MM.1S (cell line): ENCODE measurements at regions not wholly inside any gene's neighbourhood (a gene's known extent, or its start where the extent isn't known, plus 50 kb on each side); places are given as distances from the start of the nearest gene placed in this dataset.

Experiments used
- DNase-seq: peaks from one replicate; pipeline ENCODE4 v3.0.0-alpha.2; 2015
- H2AFZ ChIP-seq: fragments of 300-600 bp; sonication (generic); 2 replicates; pipeline ENCODE4 v1.6.0; 2016; ENCODE audit warnings: antibody characterized with exemption, low read length
- H3F3A ChIP-seq: fragments of 300-600 bp; sonication (generic); 2 replicates; pipeline ENCODE4 v1.6.1; 2016; ENCODE audit warnings: mild to moderate bottlenecking, antibody characterized with exemption, low read length, moderate library complexity, mixed read lengths; ENCODE audit not compliant: insufficient read depth
- H3K27ac ChIP-seq: fragments of 300-600 bp; sonication (generic); 2 replicates; pipeline ENCODE4 v1.5.1; 2016; ENCODE audit warnings: mild to moderate bottlenecking, low read length
- H3K27me3 ChIP-seq: fragments of 300-600 bp; sonication (generic); replicated peaks from 2 replicates; pipeline ENCODE4 v1.6.0; 2016; ENCODE audit warnings: low read length; ENCODE audit not compliant: insufficient read depth
- H3K36me3 ChIP-seq: fragments of 300-600 bp; sonication (generic); replicated peaks from 2 replicates; pipeline ENCODE4 v1.6.1; 2016; ENCODE audit warnings: mild to moderate bottlenecking, low read length, mixed read lengths; ENCODE audit not compliant: insufficient read depth
- H3K4me1 ChIP-seq: fragments of 300-600 bp; sonication (generic); 2 replicates; pipeline ENCODE4 v1.6.1; 2016; ENCODE audit warnings: low read length, mixed read lengths
- H3K4me2 ChIP-seq: fragments of 300-600 bp; sonication (generic); 2 replicates; pipeline ENCODE4 v1.6.0; 2016; ENCODE audit warnings: low read depth, low read length
- H3K4me3 ChIP-seq: fragments of 300-600 bp; sonication (generic); 2 replicates; pipeline ENCODE4 v1.5.1; 2016; ENCODE audit warnings: low read length, mixed read lengths
- H3K79me2 ChIP-seq: fragments of 300-600 bp; sonication (generic); 2 replicates; pipeline ENCODE4 v1.6.1; 2016; ENCODE audit warnings: mixed run types, low read length, mixed read lengths
- H3K9ac ChIP-seq: fragments of 300-600 bp; sonication (generic); 2 replicates; pipeline ENCODE4 v1.6.1; 2016; ENCODE audit warnings: low read length, mixed read lengths
- H3K9me2 ChIP-seq: fragments of 300-600 bp; sonication (generic); replicated peaks from 2 replicates; pipeline ENCODE4 v1.6.1; 2016; ENCODE audit warnings: mild to moderate bottlenecking, low read length, mixed read lengths; ENCODE audit not compliant: insufficient read depth
- H3K9me3 ChIP-seq: fragments of 300-600 bp; sonication (generic); replicated peaks from 2 replicates; pipeline ENCODE4 v1.6.1; 2016; ENCODE audit warnings: mild to moderate bottlenecking, low read length, mixed read lengths; ENCODE audit not compliant: insufficient read depth
- H4K20me1 ChIP-seq: fragments of 300-600 bp; sonication (generic); 2 replicates; pipeline ENCODE4 v1.6.1; 2016; ENCODE audit warnings: mild to moderate bottlenecking, low read length, moderate library complexity, mixed read lengths; ENCODE audit not compliant: insufficient read depth
- EZH2 ChIP-seq: fragments of 300-600 bp; sonication (generic); optimal IDR thresholded peaks from 2 replicates; pipeline ENCODE3; 2017; ENCODE audit warnings: low read depth, mild to moderate bottlenecking, antibody characterized with exemption, low read length, mixed read lengths
- EZH2phosphoT487 ChIP-seq: fragments of 300-600 bp; sonication (generic); IDR thresholded peaks from 2 replicates; pipeline ENCODE4 v1.6.1; 2018; ENCODE audit warnings: antibody characterized with exemption, low read length
- TF ChIP-seq, protein P1 (sequence below): fragments of 300-600 bp; sonication (generic); IDR thresholded peaks from 2 replicates; pipeline ENCODE4 v1.5.1; 2016; ENCODE audit warnings: antibody characterized with exemption, low read length, mixed read lengths

DNA sequence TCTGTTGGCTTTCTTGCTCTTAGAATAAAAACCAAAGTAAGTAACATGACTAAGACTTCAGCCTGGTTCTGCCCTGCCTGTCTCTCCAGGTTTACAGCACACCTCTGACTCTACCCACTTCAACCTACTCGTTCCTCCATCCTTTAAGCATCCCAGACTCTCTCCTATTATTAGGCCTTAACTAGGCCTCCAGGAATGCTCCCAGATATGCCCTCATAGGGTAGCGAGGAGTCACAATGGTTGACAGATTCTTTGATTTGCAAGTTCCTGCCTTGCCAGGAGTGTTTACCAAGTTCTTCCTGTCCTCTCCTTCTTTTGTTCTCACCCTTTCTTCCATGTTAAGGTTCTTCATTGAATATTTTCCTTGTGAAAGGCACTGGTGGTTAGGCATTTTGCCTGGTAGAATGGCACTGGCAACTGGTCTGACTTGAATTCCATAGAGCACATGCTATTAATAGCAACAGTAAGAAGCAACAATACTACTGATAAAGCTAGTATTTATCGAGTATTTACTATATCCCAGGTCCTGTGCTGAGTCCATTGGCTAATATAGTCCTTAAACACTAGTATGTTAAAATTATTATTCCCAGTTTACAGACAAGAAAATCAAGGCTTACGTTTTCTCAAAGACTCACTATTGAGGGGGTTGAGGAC, 327.9 kb upstream of the PRKCQ start:
- H3K9ac ChIP-seq = no peak overlapping the region
- no peak overlapping the region for H3K4me3 ChIP-seq
- no peak overlapping the region for H2AFZ ChIP-seq
- H3K79me2 ChIP-seq = no peaks in the 10 kb centered on the region
- no peaks in the 10 kb centered on the region for H4K20me1 ChIP-seq
- H3K27ac ChIP-seq = no peak overlapping the region
- H3K9me3 ChIP-seq = no peaks in the 10 kb centered on the region
- peaks cover 6% of the 10 kb centered on the region for H3F3A ChIP-seq
- TF ChIP-seq, protein P1, sequence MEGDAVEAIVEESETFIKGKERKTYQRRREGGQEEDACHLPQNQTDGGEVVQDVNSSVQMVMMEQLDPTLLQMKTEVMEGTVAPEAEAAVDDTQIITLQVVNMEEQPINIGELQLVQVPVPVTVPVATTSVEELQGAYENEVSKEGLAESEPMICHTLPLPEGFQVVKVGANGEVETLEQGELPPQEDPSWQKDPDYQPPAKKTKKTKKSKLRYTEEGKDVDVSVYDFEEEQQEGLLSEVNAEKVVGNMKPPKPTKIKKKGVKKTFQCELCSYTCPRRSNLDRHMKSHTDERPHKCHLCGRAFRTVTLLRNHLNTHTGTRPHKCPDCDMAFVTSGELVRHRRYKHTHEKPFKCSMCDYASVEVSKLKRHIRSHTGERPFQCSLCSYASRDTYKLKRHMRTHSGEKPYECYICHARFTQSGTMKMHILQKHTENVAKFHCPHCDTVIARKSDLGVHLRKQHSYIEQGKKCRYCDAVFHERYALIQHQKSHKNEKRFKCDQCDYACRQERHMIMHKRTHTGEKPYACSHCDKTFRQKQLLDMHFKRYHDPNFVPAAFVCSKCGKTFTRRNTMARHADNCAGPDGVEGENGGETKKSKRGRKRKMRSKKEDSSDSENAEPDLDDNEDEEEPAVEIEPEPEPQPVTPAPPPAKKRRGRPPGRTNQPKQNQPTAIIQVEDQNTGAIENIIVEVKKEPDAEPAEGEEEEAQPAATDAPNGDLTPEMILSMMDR = no peak
- TF ChIP-seq EZH2 (no peak), EZH2phosphoT487 (no peak)
- H3K4me1 ChIP-seq = peaks cover 8% of the 10 kb centered on the region
- H3K36me3 ChIP-seq = no peaks in the 10 kb centered on the region
- no peak overlapping the region for H3K4me2 ChIP-seq
- no peaks in the 10 kb centered on the region for H3K27me3 ChIP-seq
- H3K9me2 ChIP-seq = no peaks in the 10 kb centered on the region
- DNase-seq = no peak

DNA sequence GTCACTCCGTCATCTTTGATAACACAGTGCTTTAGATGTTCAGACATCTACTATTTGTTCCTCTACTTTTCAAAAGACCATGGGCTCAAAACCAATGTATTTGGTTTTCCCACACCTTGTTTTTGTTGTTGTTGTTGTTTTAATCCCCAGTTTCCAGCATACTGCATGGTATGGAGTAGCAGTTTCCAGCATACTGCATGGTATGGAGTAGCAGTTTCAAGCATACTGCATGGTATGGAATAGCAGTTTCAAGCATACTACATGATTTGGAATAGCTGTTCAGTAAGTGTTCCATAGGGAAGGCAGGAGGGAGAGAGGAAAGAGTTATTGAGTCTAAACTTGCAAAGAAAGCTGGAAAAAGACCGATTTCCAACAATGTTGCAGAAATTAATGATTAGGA, 314.3 kb upstream of the PRKCQ start:
- Histone ChIP-seq H3K27ac (no peak overlapping the region), H3K4me1 (no peaks in the 10 kb centered on the region), H3K9me3 (no peaks in the 10 kb centered on the region), H3F3A (no peaks in the 10 kb centered on the region), H2AFZ (no peak overlapping the region), H3K79me2 (no peaks in the 10 kb centered on the region), H3K9ac (no peak overlapping the region), H3K4me3 (no peak overlapping the region), H4K20me1 (no peaks in the 10 kb centered on the region), H3K9me2 (no peaks in the 10 kb centered on the region), H3K36me3 (no peaks in the 10 kb centered on the region), H3K4me2 (no peak overlapping the region), H3K27me3 (no peaks in the 10 kb centered on the region)
- TF ChIP-seq EZH2 (no peak), EZH2phosphoT487 (no peak)
- TF ChIP-seq, protein P1 = no peak
- DNase-seq = no peak

DNA sequence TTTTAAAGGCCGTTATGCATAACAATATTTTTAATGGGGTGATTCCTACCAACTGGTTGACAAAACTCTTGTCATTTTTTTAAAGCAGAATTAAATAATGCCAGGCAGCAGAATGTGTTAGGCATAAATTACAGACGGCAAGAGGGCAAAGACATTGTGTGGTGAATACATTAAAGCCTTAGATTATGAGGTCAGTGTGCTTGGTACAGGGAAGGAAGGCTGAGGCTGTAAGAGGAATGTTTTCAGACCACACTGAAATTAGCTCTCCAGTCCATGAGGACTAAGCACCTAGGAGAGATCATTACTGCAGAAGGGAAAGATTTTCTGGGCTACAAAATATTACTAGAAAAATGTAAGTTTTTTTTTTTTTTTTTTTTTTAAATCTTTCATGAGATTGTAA, 312.8 kb upstream of the PRKCQ start:
- Histone ChIP-seq H3F3A (no peaks in the 10 kb centered on the region), H4K20me1 (no peaks in the 10 kb centered on the region), H3K9me2 (no peaks in the 10 kb centered on the region), H3K9me3 (no peaks in the 10 kb centered on the region), H2AFZ (no peak overlapping the region), H3K4me1 (no peaks in the 10 kb centered on the region), H3K4me3 (no peak overlapping the region), H3K27ac (no peak overlapping the region), H3K9ac (no peak overlapping the region), H3K27me3 (no peaks in the 10 kb centered on the region), H3K4me2 (no peak overlapping the region), H3K79me2 (no peaks in the 10 kb centered on the region), H3K36me3 (no peaks in the 10 kb centered on the region)
- DNase-seq = no peak
- TF ChIP-seq EZH2 = no peak
- no peak for TF ChIP-seq EZH2phosphoT487
- TF ChIP-seq, protein P1 = no peak
